ENCODE measurements at regions not wholly inside any gene's neighbourhood (a gene's known extent, or its start where the extent isn't known, plus 50 kb on each side); places are given as distances from the start of the nearest gene placed in this dataset.

GRCh38 chr21:28751176-28751575 is 241.5 kb downstream of the LTN1 start:
- no peaks in the 10 kb centered on the region for H3F3A ChIP-seq (ENCODE audit: insufficient read depth)
- no peaks in the 10 kb centered on the region for H3K79me2 ChIP-seq (ENCODE audit: insufficient read depth, low read length)
- no peaks in the 10 kb centered on the region for H3K27me3 ChIP-seq (ENCODE audit: low read length)
- no peak overlapping the region for H3K9ac ChIP-seq (ENCODE audit: low read length)
- no peaks in the 10 kb centered on the region for H3K9me2 ChIP-seq (replicated peaks; ENCODE audit: insufficient read depth, low read length)
- H4K20me1 ChIP-seq (ENCODE audit: low read depth, low read length), result no peaks in the 10 kb centered on the region
- H3K9me3 ChIP-seq (ENCODE audit: insufficient read depth, low read length), result no peaks in the 10 kb centered on the region
- no peak overlapping the region for H3K4me3 ChIP-seq (ENCODE audit: insufficient read depth, low read length, poor library complexity, severe bottlenecking)
- no peaks in the 10 kb centered on the region for H3K36me3 ChIP-seq (ENCODE audit: low read length)
- no peak overlapping the region for H3K27ac ChIP-seq (ENCODE audit: low read depth, low read length)
- H3K4me2 ChIP-seq (ENCODE audit: low read depth, low read length, poor library complexity, severe bottlenecking), result no peak overlapping the region
- TF ChIP-seq EZH2phosphoT487 (conservative IDR thresholded peaks at IDR 0.05; ENCODE audit: low read length), result no peak
- TF ChIP-seq, protein P1, sequence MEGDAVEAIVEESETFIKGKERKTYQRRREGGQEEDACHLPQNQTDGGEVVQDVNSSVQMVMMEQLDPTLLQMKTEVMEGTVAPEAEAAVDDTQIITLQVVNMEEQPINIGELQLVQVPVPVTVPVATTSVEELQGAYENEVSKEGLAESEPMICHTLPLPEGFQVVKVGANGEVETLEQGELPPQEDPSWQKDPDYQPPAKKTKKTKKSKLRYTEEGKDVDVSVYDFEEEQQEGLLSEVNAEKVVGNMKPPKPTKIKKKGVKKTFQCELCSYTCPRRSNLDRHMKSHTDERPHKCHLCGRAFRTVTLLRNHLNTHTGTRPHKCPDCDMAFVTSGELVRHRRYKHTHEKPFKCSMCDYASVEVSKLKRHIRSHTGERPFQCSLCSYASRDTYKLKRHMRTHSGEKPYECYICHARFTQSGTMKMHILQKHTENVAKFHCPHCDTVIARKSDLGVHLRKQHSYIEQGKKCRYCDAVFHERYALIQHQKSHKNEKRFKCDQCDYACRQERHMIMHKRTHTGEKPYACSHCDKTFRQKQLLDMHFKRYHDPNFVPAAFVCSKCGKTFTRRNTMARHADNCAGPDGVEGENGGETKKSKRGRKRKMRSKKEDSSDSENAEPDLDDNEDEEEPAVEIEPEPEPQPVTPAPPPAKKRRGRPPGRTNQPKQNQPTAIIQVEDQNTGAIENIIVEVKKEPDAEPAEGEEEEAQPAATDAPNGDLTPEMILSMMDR (IDR thresholded peaks at IDR 0.05; ENCODE audit: insufficient read depth, low read length, poor library complexity, severe bottlenecking), result no peak
- H2AFZ ChIP-seq (ENCODE audit: low read depth, low read length, severe bottlenecking), result no peak overlapping the region

- TF ChIP-seq EZH2phosphoT487 (conservative IDR thresholded peaks at IDR 0.05; ENCODE audit: low read length), result no peak
- TF ChIP-seq, protein P1 (IDR thresholded peaks at IDR 0.05; ENCODE audit: insufficient read depth, low read length, poor library complexity, severe bottlenecking), result no peak
- no peak overlapping the region for H3K9ac ChIP-seq (ENCODE audit: low read length)
- H3K79me2 ChIP-seq (ENCODE audit: insufficient read depth, low read length), result no peaks in the 10 kb centered on the region
- no peaks in the 10 kb centered on the region for H3K9me2 ChIP-seq (replicated peaks; ENCODE audit: insufficient read depth, low read length)
- no peaks in the 10 kb centered on the region for H4K20me1 ChIP-seq (ENCODE audit: low read depth, low read length)
- no peaks in the 10 kb centered on the region for H3K36me3 ChIP-seq (ENCODE audit: low read length)
- H3K4me2 ChIP-seq (ENCODE audit: low read depth, low read length, poor library complexity, severe bottlenecking), result no peak overlapping the region
- H3K27ac ChIP-seq (ENCODE audit: low read depth, low read length), result no peak overlapping the region
- no peaks in the 10 kb centered on the region for H3F3A ChIP-seq (ENCODE audit: insufficient read depth)
- H3K4me3 ChIP-seq (ENCODE audit: insufficient read depth, low read length, poor library complexity, severe bottlenecking), result no peak overlapping the region
- no peak overlapping the region for H2AFZ ChIP-seq (ENCODE audit: low read depth, low read length, severe bottlenecking)
- no peaks in the 10 kb centered on the region for H3K9me3 ChIP-seq (ENCODE audit: insufficient read depth, low read length)
- H3K27me3 ChIP-seq (ENCODE audit: low read length), result no peaks in the 10 kb centered on the region
Observed at GRCh38 chr21:28750565-28750964, 242.1 kb downstream of the LTN1 start.

- no peak overlapping the region for H3K4me3 ChIP-seq (ENCODE audit: insufficient read depth, low read length, poor library complexity, severe bottlenecking)
- H3F3A ChIP-seq (ENCODE audit: insufficient read depth), result no peaks in the 10 kb centered on the region
- no peak overlapping the region for H3K4me2 ChIP-seq (ENCODE audit: low read depth, low read length, poor library complexity, severe bottlenecking)
- no peaks in the 10 kb centered on the region for H4K20me1 ChIP-seq (ENCODE audit: low read depth, low read length)
- TF ChIP-seq EZH2phosphoT487 (conservative IDR thresholded peaks at IDR 0.05; ENCODE audit: low read length), result no peak
- TF ChIP-seq, protein P1 (IDR thresholded peaks at IDR 0.05; ENCODE audit: insufficient read depth, low read length, poor library complexity, severe bottlenecking), result no peak
- H3K27ac ChIP-seq (ENCODE audit: low read depth, low read length), result no peak overlapping the region
- no peak overlapping the region for H3K9ac ChIP-seq (ENCODE audit: low read length)
- no peaks in the 10 kb centered on the region for H3K79me2 ChIP-seq (ENCODE audit: insufficient read depth, low read length)
- H3K9me2 ChIP-seq (replicated peaks; ENCODE audit: insufficient read depth, low read length), result no peaks in the 10 kb centered on the region
- H3K27me3 ChIP-seq (ENCODE audit: low read length), result no peaks in the 10 kb centered on the region
- H2AFZ ChIP-seq (ENCODE audit: low read depth, low read length, severe bottlenecking), result no peak overlapping the region
- no peaks in the 10 kb centered on the region for H3K36me3 ChIP-seq (ENCODE audit: low read length)
- no peaks in the 10 kb centered on the region for H3K9me3 ChIP-seq (ENCODE audit: insufficient read depth, low read length)
Observed at GRCh38 chr21:28749536-28749935, 243.1 kb downstream of the LTN1 start.
